Body of pancreas (tissue), 4 donors: ENCODE measurements at regions not wholly inside any gene's neighbourhood (a gene's known extent, or its start where the extent isn't known, plus 50 kb on each side); places are given as distances from the start of the nearest gene placed in this dataset.

Experiments used
- CTCF ChIP-seq, 7 experiments: fragments of 450-650 bp in 4 of 7; fragments of 200-600 bp in 3 of 7; sonication (generic) in 3 of 7; IDR thresholded peaks; one replicate each; pipeline ENCODE4 v1.5.1; 2016 to 2019; ENCODE audit warnings: antibody characterized with exemption in 7 of 7
- POLR2A ChIP-seq, 3 donors: fragments of 450-650 bp; IDR thresholded peaks; one replicate each; pipeline ENCODE4 v1.6.1; 2016; ENCODE audit warnings: antibody characterized with exemption in 3 of 3, mild to moderate bottlenecking in 2 of 3

GRCh38 chr5:133867851-133868545 is 100.4 kb downstream of the C5orf15 start:
- TF ChIP-seq CTCF (IDR thresholded peaks at IDR 0.05) = no peak
- TF ChIP-seq POLR2A (IDR thresholded peaks at IDR 0.05) = no peak
